GM12891 (cell line): ENCODE measurements at regions not wholly inside any gene's neighbourhood (a gene's known extent, or its start where the extent isn't known, plus 50 kb on each side); places are given as distances from the start of the nearest gene placed in this dataset.

ENCODE experiments used
- DNase-seq: peaks from one replicate; pipeline ENCODE4 v3.0.0; 2011; ENCODE audit warnings: low spot score; ENCODE audit not compliant: insufficient read length
- FAIRE-seq: peaks from 2 replicates; lab custom pipeline; 2011; peaks lifted over from hg19 to GRCh38; lab: Jason Lieb, UNC
- PAX5 ChIP-seq: IDR thresholded peaks from 2 replicates; pipeline ENCODE4 v1.6.1; 2011; ENCODE audit warnings: low read length, moderate library complexity, mild to moderate bottlenecking; ENCODE audit not compliant: insufficient read depth, severe bottlenecking
- POLR2A ChIP-seq: IDR thresholded peaks from 2 replicates; pipeline ENCODE4 v1.6.1; 2011; ENCODE audit warnings: low read depth, low read length, control low read depth
- POLR2AphosphoS5 ChIP-seq: IDR thresholded peaks from 2 replicates; pipeline ENCODE4 v1.6.1; 2011; ENCODE audit warnings: low read depth, low read length, control low read depth
- POU2F2 ChIP-seq: IDR thresholded peaks from 2 replicates; pipeline ENCODE4 v1.6.1; 2011; ENCODE audit warnings: low read depth, mild to moderate bottlenecking, control low read depth, low read length, moderate library complexity
- SPI1 ChIP-seq: IDR thresholded peaks from 2 replicates; pipeline ENCODE4 v1.6.1; 2011; ENCODE audit warnings: low read depth, low read length, control low read depth
- TAF1 ChIP-seq: IDR thresholded peaks from 2 replicates; pipeline ENCODE4 v1.6.1; 2011; ENCODE audit warnings: low read depth, low read length, control low read depth

GRCh38 chr5:93870649-93871048 lies 129.2 kb upstream of the POU5F2 start:
- DNase-seq (no peak), FAIRE-seq (no peak)
- TF ChIP-seq SPI1 (no peak), POU2F2 (no peak), PAX5 (no peak), POLR2AphosphoS5 (no peak), POLR2A (no peak), TAF1 (no peak)

GRCh38 chr5:93868851-93869250 lies 127.5 kb upstream of the POU5F2 start:
- DNase-seq (no peak), FAIRE-seq (no peak)
- TF ChIP-seq TAF1 = no peak
- TF ChIP-seq SPI1 = no peak
- no peak for TF ChIP-seq POLR2A
- no peak for TF ChIP-seq POU2F2
- no peak for TF ChIP-seq PAX5
- TF ChIP-seq POLR2AphosphoS5 = no peak

- TF ChIP-seq POLR2AphosphoS5 (no peak), TAF1 (no peak), POLR2A (no peak), SPI1 (no peak), PAX5 (no peak), POU2F2 (no peak)
- DNase-seq (no peak), FAIRE-seq (no peak)
Measured at GRCh38 chr5:93850311-93850710, 108.9 kb upstream of the POU5F2 start.

GRCh38 chr5:93845376-93845775 lies 104.0 kb upstream of the POU5F2 start:
- DNase-seq (no peak), FAIRE-seq (no peak)
- TF ChIP-seq SPI1 = no peak
- TF ChIP-seq PAX5 = no peak
- TF ChIP-seq TAF1 = no peak
- TF ChIP-seq POLR2A = no peak
- TF ChIP-seq POU2F2 = no peak
- no peak for TF ChIP-seq POLR2AphosphoS5

GRCh38 chr5:93831449-93831848 lies 90.0 kb upstream of the POU5F2 start:
- no peak for FAIRE-seq
- no peak for DNase-seq
- TF ChIP-seq SPI1 = no peak
- TF ChIP-seq POLR2A = no peak
- TF ChIP-seq TAF1 = no peak
- no peak for TF ChIP-seq POLR2AphosphoS5
- TF ChIP-seq POU2F2 = no peak
- no peak for TF ChIP-seq PAX5

- FAIRE-seq (no peak), DNase-seq (no peak)
- TF ChIP-seq POLR2AphosphoS5 = no peak
- TF ChIP-seq TAF1 = no peak
- TF ChIP-seq POU2F2 = no peak
- no peak for TF ChIP-seq PAX5
- TF ChIP-seq SPI1 = no peak
- no peak for TF ChIP-seq POLR2A
Measured at GRCh38 chr5:93830893-93831292, 89.5 kb upstream of the POU5F2 start.

- TF ChIP-seq POLR2A = no peak
- no peak for TF ChIP-seq SPI1
- TF ChIP-seq POU2F2 = no peak
- no peak for TF ChIP-seq PAX5
- FAIRE-seq = no peak
- DNase-seq = no peak
Measured at GRCh38 chr5:93829346-93829745, 87.9 kb upstream of the POU5F2 start.

- DNase-seq = no peak
- TF ChIP-seq POU2F2 = no peak
- no peak for TF ChIP-seq POLR2A
- no peak for TF ChIP-seq POLR2AphosphoS5
- TF ChIP-seq PAX5 = no peak
- TF ChIP-seq TAF1 = no peak
- no peak for TF ChIP-seq SPI1
- peak; percentile 48 for FAIRE-seq
Measured at GRCh38 chr5:93821891-93822415, 80.6 kb upstream of the POU5F2 start.

GRCh38 chr5:93819668-93820067 lies 78.3 kb upstream of the POU5F2 start:
- no peak for TF ChIP-seq POLR2A
- FAIRE-seq (no peak), DNase-seq (no peak)

- no peak for TF ChIP-seq POLR2AphosphoS5
- TF ChIP-seq PAX5 = no peak
- no peak for TF ChIP-seq SPI1
- no peak for TF ChIP-seq POLR2A
- TF ChIP-seq TAF1 = no peak
- TF ChIP-seq POU2F2 = no peak
- DNase-seq (no peak), FAIRE-seq (no peak)
Measured at GRCh38 chr5:93810780-93811179, 69.4 kb upstream of the POU5F2 start.

- no peak for TF ChIP-seq TAF1
- TF ChIP-seq POLR2A = no peak
- no peak for TF ChIP-seq PAX5
- TF ChIP-seq POLR2AphosphoS5 = no peak
- no peak for TF ChIP-seq POU2F2
- no peak for TF ChIP-seq SPI1
- DNase-seq = no peak
- FAIRE-seq = no peak
Measured at GRCh38 chr5:93809430-93809829, 68.0 kb upstream of the POU5F2 start.
